ENCODE measurements at regions not wholly inside any gene's neighbourhood (a gene's known extent, or its start where the extent isn't known, plus 50 kb on each side); places are given as distances from the start of the nearest gene placed in this dataset.

GRCh38 chr16:62950351-62950750 lies 914.1 kb upstream of the CDH8 start:
- intact Hi-C loops (cut with micrococcal nuclease; ENCODE audit: unreplicated experiment): no loop called here
- ATAC-seq (no peak), DNase-seq (ENCODE audit: low read depth, low spot score) (no peak)
- Histone ChIP-seq H3K27me3 (ENCODE audit: control insufficient read depth, insufficient read depth, low read length) (no peaks in the 10 kb centered on the region), H3K27ac (ENCODE audit: low read length) (no peak overlapping the region), H3K4me3 (ENCODE audit: low read depth in 2 of 2, low read length in 2 of 2) (no peak overlapping the region), H3K9me3 (ENCODE audit: control insufficient read depth, insufficient read depth, low read depth, low read length) (no peaks in the 10 kb centered on the region), H3K36me3 (ENCODE audit: control insufficient read depth, insufficient read depth, low read length) (no peaks in the 10 kb centered on the region), H3K4me1 (ENCODE audit: control insufficient read depth, insufficient read depth, low read length) (no peaks in the 10 kb centered on the region)
- in situ Hi-C loops (cut with HindIII; ENCODE audit: low pct_unique_long_range_greater_than_20kb, low sequenced_read_pairs): no loop called here
- POLR2A ChIA-PET: no interaction called here
- TF ChIP-seq CTCF (IDR thresholded peaks at IDR 0.05) (no peak), SIN3A (IDR thresholded peaks at IDR 0.05; ENCODE audit: borderline replicate concordance, insufficient read depth, low read depth, low read length) (no peak), REST (IDR thresholded peaks at IDR 0.05; ENCODE audit: insufficient read depth in 1 of 2, low read depth in 2 of 2, low read length in 1 of 2) (no peak), POLR2AphosphoS5 (IDR thresholded peaks at IDR 0.05; ENCODE audit: low read depth, low read length) (no peak), TCF7L2 (IDR thresholded peaks at IDR 0.05; ENCODE audit: low read depth, low read length) (no peak)
- CTCF ChIA-PET: no interaction called here
- BruUV-seq (replicated peaks): no TSS peak

GRCh38 chr16:62940569-62940968 lies 904.3 kb upstream of the CDH8 start:
- in situ Hi-C loops (cut with HindIII; ENCODE audit: low pct_unique_long_range_greater_than_20kb, low sequenced_read_pairs) (no loop called here), intact Hi-C loops (cut with micrococcal nuclease; ENCODE audit: unreplicated experiment) (no loop called here)
- ChIA-PET POLR2A (no interaction called here), CTCF (no interaction called here)
- H3K27ac ChIP-seq (ENCODE audit: low read length): no peak overlapping the region
- no peaks in the 10 kb centered on the region for H3K36me3 ChIP-seq (ENCODE audit: control insufficient read depth, insufficient read depth, low read length)
- H3K9me3 ChIP-seq (ENCODE audit: control insufficient read depth, insufficient read depth, low read depth, low read length): no peaks in the 10 kb centered on the region
- ATAC-seq (no peak), DNase-seq (ENCODE audit: low read depth, low spot score) (no peak)
- TF ChIP-seq REST (IDR thresholded peaks at IDR 0.05; ENCODE audit: insufficient read depth in 1 of 2, low read depth in 2 of 2, low read length in 1 of 2) (no peak), SIN3A (IDR thresholded peaks at IDR 0.05; ENCODE audit: borderline replicate concordance, insufficient read depth, low read depth, low read length) (no peak), TCF7L2 (IDR thresholded peaks at IDR 0.05; ENCODE audit: low read depth, low read length) (no peak), POLR2AphosphoS5 (IDR thresholded peaks at IDR 0.05; ENCODE audit: low read depth, low read length) (no peak), CTCF (IDR thresholded peaks at IDR 0.05) (no peak)
- no TSS peak for BruUV-seq (replicated peaks)
- no peaks in the 10 kb centered on the region for H3K4me1 ChIP-seq (ENCODE audit: control insufficient read depth, insufficient read depth, low read length)
- H3K27me3 ChIP-seq (ENCODE audit: control insufficient read depth, insufficient read depth, low read length): no peaks in the 10 kb centered on the region
- no peak overlapping the region for H3K4me3 ChIP-seq (ENCODE audit: low read depth in 2 of 2, low read length in 2 of 2)
